Spleen (tissue), 7 donors: ENCODE measurements at regions not wholly inside any gene's neighbourhood (a gene's known extent, or its start where the extent isn't known, plus 50 kb on each side); places are given as distances from the start of the nearest gene placed in this dataset.

ENCODE experiments used
- CTCF ChIP-seq, 11 experiments: fragments of 200-600 bp in 7 of 11; fragments of 450-650 bp in 4 of 11; sonication (generic) in 4 of 11; IDR thresholded peaks in 8 of 11; conservative IDR thresholded peaks in 3 of 11; 1 replicate in 7 of 11; 2 replicates in 4 of 11; pipeline versions ENCODE4 v1.4.0 to v1.8.0; 2016 to 2021; ENCODE audit warnings: antibody characterized with exemption in 11 of 11, inconsistent platforms in 4 of 11, mild to moderate bottlenecking in 1 of 11
- POLR2A ChIP-seq, 3 donors: fragments of 450-650 bp; IDR thresholded peaks; one replicate each; pipeline ENCODE4 v1.5.1; 2017; ENCODE audit warnings: antibody characterized with exemption in 3 of 3, mild to moderate bottlenecking in 1 of 3
- POLR2AphosphoS5 ChIP-seq, 3 donors: sonication (generic); formaldehyde crosslinking; IDR thresholded peaks; one replicate each; pipeline ENCODE4 v1.5.1; 2017; ENCODE audit warnings: antibody characterized with exemption in 3 of 3
- donor health status: DM: no; HTN: no; CAD: no; lungs with moderate emphysema.
- donor health status: DM: no; HTN: no; CAD: no.
- donor health status: DM: no; HTN: no; CAD: no.

- TF ChIP-seq CTCF (IDR thresholded peaks at IDR 0.05 in 8 of 11, conservative IDR thresholded peaks at IDR 0.05 in 3 of 11), result no peak
- TF ChIP-seq POLR2AphosphoS5 (IDR thresholded peaks at IDR 0.05), result no peak
- no peak for TF ChIP-seq POLR2A (IDR thresholded peaks at IDR 0.05)
These were observed 726.7 kb upstream of the LRATD1 start for GRCh38 chr2:13905831-13906230.
